ENCODE measurements at regions not wholly inside any gene's neighbourhood (a gene's known extent, or its start where the extent isn't known, plus 50 kb on each side); places are given as distances from the start of the nearest gene placed in this dataset.

- no peak for TF ChIP-seq CTCF (IDR thresholded peaks at IDR 0.05)
- TF ChIP-seq EP300 (IDR thresholded peaks at IDR 0.05; ENCODE audit: borderline replicate concordance in 1 of 2, low read depth in 1 of 2, low read length in 1 of 2) = no peak
- TF ChIP-seq POLR2AphosphoS5 (IDR thresholded peaks at IDR 0.05; ENCODE audit: low read depth, low read length) = no peak
- TF ChIP-seq FOXJ3 (CRISPR knock-in tag; IDR thresholded peaks at IDR 0.05) = no peak
- TF ChIP-seq RAD21 (IDR thresholded peaks at IDR 0.05; ENCODE audit: low read length) = no peak
- no peak for TF ChIP-seq NRF1 (IDR thresholded peaks at IDR 0.05; ENCODE audit: low read depth, low read length)
- no peak for TF ChIP-seq YY1 (IDR thresholded peaks at IDR 0.05; ENCODE audit: low read depth)
- no peak for TF ChIP-seq TAF1 (IDR thresholded peaks at IDR 0.05; ENCODE audit: borderline replicate concordance, low read depth, low read length)
Measured at GRCh38 chr2:105607920-105608504, 136.7 kb upstream of the NCK2 start.

Data from SK-N-SH (cell line).